ENCODE measurements at regions not wholly inside any gene's neighbourhood (a gene's known extent, or its start where the extent isn't known, plus 50 kb on each side); places are given as distances from the start of the nearest gene placed in this dataset.
"Not testable (repeated sequence)": the region's sequence is repeated elsewhere in the genome, so short reads cannot be mapped to it uniquely, and the experiment has no call there.

GRCh38 chr10:3314445-3315085 is 142.0 kb upstream of the PITRM1 start:
- not testable (repeated sequence) for H3K36me3 Mint-ChIP-seq

GRCh38 chr10:3313784-3314444 is 141.3 kb upstream of the PITRM1 start:
- H3K36me3 Mint-ChIP-seq; H3K4me3 Mint-ChIP-seq; H3K9me3 Mint-ChIP-seq; DNase-seq (ENCODE audit: low spot score in 2 of 2): not testable (repeated sequence)
- peak; percentile 58 for ATAC-seq
- peak overlapping the region; percentile 69 for H3K27ac Mint-ChIP-seq
- H3K4me1 Mint-ChIP-seq, result peaks cover 15% of the 10 kb centered on the region

More at GRCh38 chr10:3314445-3315085, 142.0 kb upstream of the PITRM1 start:
- DNase-seq (ENCODE audit: low spot score in 2 of 2); ATAC-seq; H3K4me3 Mint-ChIP-seq; H3K9me3 Mint-ChIP-seq: not testable (repeated sequence)
- Mint-ChIP-seq H3K4me1 (peaks cover 19% of the 10 kb centered on the region), H3K27ac (peak overlapping the region; percentile 69)

DNA sequence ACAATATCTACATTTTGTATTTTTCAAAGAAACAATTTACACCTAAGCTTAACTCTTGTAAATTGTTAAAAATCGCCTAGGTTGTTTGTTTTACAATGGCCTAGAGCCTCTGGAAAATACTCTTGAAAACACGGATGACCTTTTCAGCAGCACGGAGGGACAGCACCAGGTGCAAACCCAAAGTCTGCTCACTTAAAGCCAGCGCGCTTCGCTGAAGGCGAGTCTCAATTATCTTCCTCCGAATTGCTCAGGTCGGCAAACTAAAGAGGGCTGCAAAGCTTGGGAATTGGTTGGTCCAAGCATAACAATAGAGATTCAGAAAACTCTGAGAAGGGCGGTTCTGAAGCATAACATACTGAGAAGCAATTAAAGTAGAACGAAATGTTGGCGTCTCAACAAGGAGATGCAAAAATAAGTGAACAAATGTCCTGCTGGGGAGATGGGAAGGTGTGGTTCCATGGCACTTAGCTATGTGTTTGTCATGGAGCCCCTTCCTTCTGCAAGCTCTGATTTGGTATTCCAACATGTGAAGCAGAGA is 139.9 kb upstream of the PITRM1 start:
- DNase-seq (ENCODE audit: low spot score in 2 of 2), result no peak
- Mint-ChIP-seq H3K4me1 (peaks cover 13% of the 10 kb centered on the region), H3K27ac (no peak overlapping the region), H3K9me3 (no peaks in the 10 kb centered on the region), H3K36me3 (no peaks in the 10 kb centered on the region), H3K4me3 (no peak overlapping the region)
- no peak for ATAC-seq

DNA sequence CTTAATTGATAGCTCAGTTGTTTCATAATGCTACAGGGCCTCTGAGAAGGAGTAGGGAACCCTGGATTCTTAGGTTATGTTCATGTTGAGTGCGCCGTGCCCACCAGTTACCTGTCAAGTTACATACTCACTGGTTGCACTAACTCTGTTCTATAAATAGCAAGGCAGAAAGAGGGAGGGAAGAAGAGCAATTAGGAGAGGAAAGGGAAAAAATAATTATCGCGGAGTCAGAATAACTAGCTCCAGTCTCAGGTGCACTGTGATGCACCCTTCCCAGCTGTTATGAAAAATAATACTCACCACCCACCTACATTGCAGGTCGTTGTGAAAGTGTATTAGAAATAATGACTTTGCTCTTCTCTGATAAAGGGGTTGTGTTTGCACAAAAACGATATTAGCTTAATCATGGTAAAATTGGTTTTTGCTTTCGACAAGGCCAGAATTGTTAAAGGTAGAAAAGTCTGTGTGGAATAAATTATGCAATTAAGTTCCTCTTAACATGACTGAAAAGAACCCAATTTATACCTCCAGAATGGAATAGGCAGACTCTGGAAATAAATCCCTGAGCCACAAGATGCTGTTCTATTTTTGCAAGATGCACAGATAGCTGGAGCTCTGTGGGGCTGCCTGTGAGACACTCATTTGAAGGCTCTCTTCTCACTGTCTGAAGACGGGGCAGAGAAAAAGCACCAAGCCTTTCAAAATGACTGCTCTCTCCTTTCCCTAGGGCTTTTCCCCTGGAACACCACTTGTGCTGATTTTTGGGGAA is 137.6 kb upstream of the PITRM1 start:
- Mint-ChIP-seq H3K9me3 (no peaks in the 10 kb centered on the region), H3K4me3 (no peak overlapping the region), H3K27ac (no peak overlapping the region), H3K36me3 (no peaks in the 10 kb centered on the region), H3K4me1 (peaks cover 13% of the 10 kb centered on the region)
- ATAC-seq (no peak), DNase-seq (ENCODE audit: low spot score in 2 of 2) (no peak)

DNA sequence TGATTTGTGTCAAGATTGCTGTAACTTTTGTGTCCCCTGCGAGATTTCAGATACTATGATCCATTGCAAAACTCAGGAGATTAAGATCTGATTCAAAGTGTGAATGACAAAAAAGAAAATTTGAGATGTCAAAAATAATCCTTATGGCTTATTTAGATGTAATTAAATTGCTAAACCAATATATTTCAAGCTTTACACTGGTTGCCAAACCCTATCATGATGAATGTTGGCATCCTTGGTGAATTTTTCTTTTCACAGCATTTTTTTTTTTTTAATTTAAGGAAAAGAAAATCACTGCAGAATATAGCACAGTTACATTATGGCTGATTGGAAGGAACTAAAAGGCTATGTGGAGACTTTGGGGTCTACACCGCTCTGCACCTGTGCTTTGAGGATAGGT is 133.5 kb upstream of the PITRM1 start:
- no peak for DNase-seq (ENCODE audit: low spot score in 2 of 2)
- Mint-ChIP-seq H3K4me1 (no peaks in the 10 kb centered on the region), H3K4me3 (no peak overlapping the region), H3K27ac (no peak overlapping the region), H3K36me3 (no peaks in the 10 kb centered on the region), H3K9me3 (no peaks in the 10 kb centered on the region)
- ATAC-seq, result no peak

DNA sequence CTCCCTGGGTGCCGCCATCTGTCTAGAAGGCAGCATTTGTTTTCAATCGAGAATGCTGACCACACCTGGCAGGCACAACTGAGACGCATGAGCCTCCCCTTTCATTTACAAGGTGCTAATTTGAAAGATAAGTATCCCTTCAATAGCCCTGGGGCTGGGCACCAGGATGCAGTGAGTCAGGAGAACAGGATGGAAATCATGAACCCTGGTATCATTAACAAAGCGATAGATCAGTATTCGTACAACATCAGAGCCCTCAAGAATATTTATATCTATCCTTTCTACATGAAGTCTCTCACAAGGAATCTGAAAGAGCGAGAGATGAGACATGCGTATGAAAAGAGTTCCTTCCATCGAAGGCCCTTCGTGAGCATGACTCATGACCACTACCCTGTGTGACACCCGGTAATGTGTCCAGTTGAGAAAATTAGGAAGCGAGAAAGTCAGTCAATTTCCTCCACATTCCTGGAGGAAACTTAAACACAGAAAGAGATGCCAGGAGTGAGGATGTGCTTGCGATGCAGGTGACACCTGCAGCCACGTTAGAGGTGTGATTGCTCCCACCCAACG is 123.1 kb upstream of the PITRM1 start:
- Mint-ChIP-seq H3K36me3 (no peaks in the 10 kb centered on the region), H3K27ac (no peak overlapping the region)
- no peak for ATAC-seq

DNA sequence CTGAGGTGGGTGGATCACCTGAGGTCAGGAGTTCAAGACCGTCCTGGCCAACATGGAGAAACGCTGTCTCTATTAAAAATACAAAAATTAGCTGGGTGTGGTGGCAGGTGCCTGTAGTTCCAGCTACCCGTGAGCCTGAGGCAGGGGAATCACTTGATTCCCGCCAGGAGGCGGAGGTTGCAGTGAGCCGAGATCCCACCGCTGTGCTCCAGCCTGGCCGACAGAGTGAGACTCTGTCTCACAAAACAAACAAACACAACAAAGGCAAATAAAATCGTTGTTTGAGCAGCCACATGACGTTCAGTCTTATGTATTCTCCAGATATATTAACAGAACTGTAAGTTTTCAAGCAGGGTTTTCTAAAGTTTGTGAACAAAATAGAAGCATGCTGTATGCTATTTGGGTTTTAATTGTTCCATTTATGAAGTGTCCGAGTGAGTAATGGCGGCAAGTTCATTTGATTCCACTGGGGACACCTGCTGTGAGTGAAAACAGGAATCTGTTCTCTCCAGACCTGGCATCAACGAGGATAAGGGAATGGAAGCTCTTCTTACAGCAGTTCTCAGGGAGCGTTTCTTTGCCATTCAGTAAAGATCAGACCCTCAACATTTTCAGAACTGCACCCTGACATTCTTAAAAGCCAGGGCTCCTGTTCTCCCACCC is 122.5 kb upstream of the PITRM1 start:
- DNase-seq (ENCODE audit: low spot score in 2 of 2) (no peak), ATAC-seq (no peak)
- Mint-ChIP-seq H3K4me3 (no peak overlapping the region), H3K9me3 (no peaks in the 10 kb centered on the region), H3K27ac (no peak overlapping the region), H3K36me3 (no peaks in the 10 kb centered on the region), H3K4me1 (no peaks in the 10 kb centered on the region)

More for the DNA sequence above, 123.1 kb upstream of the PITRM1 start:
- Mint-ChIP-seq H3K9me3 (no peaks in the 10 kb centered on the region), H3K4me3 (no peak overlapping the region), H3K4me1 (no peaks in the 10 kb centered on the region)
- no peak for DNase-seq (ENCODE audit: low spot score in 2 of 2)

GRCh38 chr10:3293581-3294431 is 121.2 kb upstream of the PITRM1 start:
- Mint-ChIP-seq H3K4me1 (no peaks in the 10 kb centered on the region), H3K27ac (no peak overlapping the region), H3K9me3 (no peaks in the 10 kb centered on the region), H3K4me3 (no peak overlapping the region), H3K36me3 (no peaks in the 10 kb centered on the region)
- ATAC-seq (no peak), DNase-seq (ENCODE audit: low spot score in 2 of 2) (no peak)

DNA sequence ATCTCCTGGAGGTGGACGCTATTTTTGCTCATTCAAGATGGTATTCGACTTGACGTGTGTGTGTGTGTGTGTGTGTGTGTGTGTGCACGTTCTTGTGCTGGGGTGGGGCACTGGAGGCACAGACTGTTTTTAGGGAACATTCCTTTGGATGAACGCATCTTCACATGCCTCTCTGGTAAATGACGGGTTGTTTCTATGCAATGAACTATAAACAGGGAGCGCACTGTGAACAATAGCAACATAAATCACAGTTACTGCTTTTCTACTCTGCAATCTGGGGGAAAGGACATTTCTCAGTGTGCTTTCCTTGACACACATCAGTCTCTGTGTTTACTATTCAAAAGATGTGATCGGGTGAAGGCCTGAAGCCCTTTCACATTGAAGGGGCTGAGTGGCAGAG is 120.1 kb upstream of the PITRM1 start:
- DNase-seq (ENCODE audit: low spot score in 2 of 2) (no peak), ATAC-seq (no peak)
- H3K4me3 Mint-ChIP-seq, result no peak overlapping the region
- no peak overlapping the region for H3K27ac Mint-ChIP-seq
- H3K9me3 Mint-ChIP-seq, result no peaks in the 10 kb centered on the region
- no peaks in the 10 kb centered on the region for H3K4me1 Mint-ChIP-seq
- H3K36me3 Mint-ChIP-seq, result no peaks in the 10 kb centered on the region

- H3K4me3 Mint-ChIP-seq, result no peak overlapping the region
- H3K36me3 Mint-ChIP-seq, result no peaks in the 10 kb centered on the region
- ATAC-seq (no peak), DNase-seq (ENCODE audit: low spot score in 2 of 2) (no peak)
- no peaks in the 10 kb centered on the region for H3K4me1 Mint-ChIP-seq
- H3K27ac Mint-ChIP-seq, result no peak overlapping the region
- no peaks in the 10 kb centered on the region for H3K9me3 Mint-ChIP-seq
These were observed 118.0 kb upstream of the PITRM1 start for GRCh38 chr10:3290550-3290949.

DNA sequence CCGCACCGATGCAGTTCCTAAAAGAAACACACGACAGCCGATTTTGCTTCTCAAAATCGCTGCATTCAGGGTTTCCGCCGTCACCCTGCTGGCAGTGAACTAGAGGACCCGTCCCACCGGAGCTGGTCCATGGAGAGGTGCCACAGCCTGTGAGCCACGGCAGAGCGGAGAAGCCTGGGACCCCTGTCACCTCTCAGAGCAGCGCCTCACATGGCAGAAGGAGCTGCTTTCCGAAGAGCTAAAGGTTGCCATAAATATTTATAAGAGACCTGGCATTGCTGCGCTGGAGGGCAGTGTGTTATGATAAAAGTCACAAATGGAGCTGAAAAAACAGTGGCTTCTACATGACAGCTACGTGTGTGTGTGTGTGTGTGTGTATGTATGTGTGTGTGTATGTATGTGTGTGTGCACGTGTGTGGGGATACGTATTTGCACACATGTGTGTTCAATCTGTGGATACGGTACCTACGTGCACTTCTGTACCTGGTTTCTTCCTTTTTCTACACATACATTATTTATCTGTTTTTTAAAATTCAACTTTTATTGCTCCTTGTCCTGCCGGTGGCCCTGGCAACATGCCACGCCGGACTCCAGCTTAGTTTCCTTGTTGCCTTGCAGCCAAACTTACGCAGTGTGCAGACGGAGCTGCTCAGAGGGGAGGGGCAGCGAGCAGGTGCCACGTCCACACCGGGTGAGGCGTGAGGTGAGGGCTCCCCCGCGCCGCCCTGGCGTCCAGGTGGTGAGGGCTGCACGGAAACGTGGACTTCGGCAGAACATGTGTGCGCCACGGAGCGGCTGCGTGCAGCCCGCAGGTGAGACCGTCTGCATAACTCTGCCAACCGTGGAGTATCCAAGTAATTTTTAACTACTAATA is 115.2 kb upstream of the PITRM1 start:
- DNase-seq (ENCODE audit: low spot score in 2 of 2), result no peak
- Mint-ChIP-seq H3K36me3 (no peaks in the 10 kb centered on the region), H3K4me1 (no peaks in the 10 kb centered on the region), H3K4me3 (no peak overlapping the region), H3K9me3 (no peaks in the 10 kb centered on the region), H3K27ac (no peak overlapping the region)
- ATAC-seq, result no peak

- H3K9me3 Mint-ChIP-seq, result no peaks in the 10 kb centered on the region
- H3K4me1 Mint-ChIP-seq, result no peaks in the 10 kb centered on the region
- H3K4me3 Mint-ChIP-seq, result no peak overlapping the region
- no peaks in the 10 kb centered on the region for H3K36me3 Mint-ChIP-seq
- ATAC-seq (no peak), DNase-seq (ENCODE audit: low spot score in 2 of 2) (no peak)
- no peak overlapping the region for H3K27ac Mint-ChIP-seq
These were observed 110.1 kb upstream of the PITRM1 start for GRCh38 chr10:3282674-3283017.

- H3K4me1 Mint-ChIP-seq, result no peaks in the 10 kb centered on the region
- no peaks in the 10 kb centered on the region for H3K36me3 Mint-ChIP-seq
- DNase-seq (ENCODE audit: low spot score in 2 of 2) (no peak), ATAC-seq (no peak)
- H3K9me3 Mint-ChIP-seq, result no peaks in the 10 kb centered on the region
- no peak overlapping the region for H3K27ac Mint-ChIP-seq
- no peak overlapping the region for H3K4me3 Mint-ChIP-seq
These were observed 109.5 kb upstream of the PITRM1 start for GRCh38 chr10:3281941-3282673.
